Vagina (tissue), 2 donors: ENCODE measurements at regions not wholly inside any gene's neighbourhood (a gene's known extent, or its start where the extent isn't known, plus 50 kb on each side); places are given as distances from the start of the nearest gene placed in this dataset.

Experiments used
- POLR2A ChIP-seq, 2 donors: fragments of 450-650 bp; IDR thresholded peaks; one replicate each; pipeline ENCODE4 v1.6.1; 2017; ENCODE audit warnings: antibody characterized with exemption in 2 of 2, mild to moderate bottlenecking in 2 of 2, moderate library complexity in 2 of 2
- POLR2AphosphoS5 ChIP-seq, 2 donors: sonication (generic); formaldehyde crosslinking; IDR thresholded peaks; one replicate each; pipeline ENCODE4 v1.9.0; 2017; ENCODE audit warnings: antibody characterized with exemption in 2 of 2, mild to moderate bottlenecking in 2 of 2, low read depth in 1 of 2; ENCODE audit not compliant: insufficient read depth in 1 of 2
- TF ChIP-seq, protein P1 (sequence below), 3 experiments: fragments of 450-650 bp in 2 of 3; fragments of 200-600 bp in 1 of 3; sonication (generic) in 1 of 3; IDR thresholded peaks; one replicate each; pipeline ENCODE4 v1.5.1; 2017 to 2019; ENCODE audit warnings: antibody characterized with exemption in 3 of 3, mild to moderate bottlenecking in 2 of 3, moderate library complexity in 2 of 3

DNA sequence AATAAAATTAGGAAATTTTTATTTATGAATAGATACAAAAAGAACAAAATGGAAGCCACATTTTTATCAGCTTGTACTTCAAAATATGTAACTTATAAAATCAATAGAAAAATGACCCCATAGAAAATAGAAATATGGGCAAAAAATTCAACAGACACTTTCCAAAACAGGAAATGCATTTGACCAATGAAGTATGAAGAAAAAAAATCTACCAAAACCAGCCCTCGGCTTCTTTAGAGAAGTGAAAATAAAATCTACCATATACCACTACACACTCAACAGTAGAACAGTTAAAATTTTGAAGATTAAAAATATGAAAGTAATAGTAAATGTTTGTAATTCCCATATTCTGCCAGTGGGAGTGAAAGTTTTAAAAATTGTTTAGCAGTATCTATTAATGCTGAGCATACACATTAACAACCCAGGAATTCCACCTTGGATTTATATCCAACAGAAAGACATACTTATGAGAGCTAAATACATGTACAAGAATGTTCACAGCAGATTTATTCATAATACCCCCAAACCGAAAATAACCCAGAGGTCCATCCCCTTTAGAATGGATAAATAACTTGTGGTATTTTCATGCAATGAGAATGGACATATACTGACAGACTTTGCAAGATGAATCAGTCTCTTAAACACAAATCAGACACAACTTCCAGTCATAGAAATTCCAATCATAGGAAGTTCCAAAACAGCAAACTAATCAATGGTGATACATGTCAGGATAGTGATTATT lies 318.0 kb downstream of the FIGN start:
- TF ChIP-seq POLR2AphosphoS5 (IDR thresholded peaks at IDR 0.05; ENCODE audit: insufficient read depth in 1 of 2, low read depth in 1 of 2): no peak
- TF ChIP-seq, protein P1, sequence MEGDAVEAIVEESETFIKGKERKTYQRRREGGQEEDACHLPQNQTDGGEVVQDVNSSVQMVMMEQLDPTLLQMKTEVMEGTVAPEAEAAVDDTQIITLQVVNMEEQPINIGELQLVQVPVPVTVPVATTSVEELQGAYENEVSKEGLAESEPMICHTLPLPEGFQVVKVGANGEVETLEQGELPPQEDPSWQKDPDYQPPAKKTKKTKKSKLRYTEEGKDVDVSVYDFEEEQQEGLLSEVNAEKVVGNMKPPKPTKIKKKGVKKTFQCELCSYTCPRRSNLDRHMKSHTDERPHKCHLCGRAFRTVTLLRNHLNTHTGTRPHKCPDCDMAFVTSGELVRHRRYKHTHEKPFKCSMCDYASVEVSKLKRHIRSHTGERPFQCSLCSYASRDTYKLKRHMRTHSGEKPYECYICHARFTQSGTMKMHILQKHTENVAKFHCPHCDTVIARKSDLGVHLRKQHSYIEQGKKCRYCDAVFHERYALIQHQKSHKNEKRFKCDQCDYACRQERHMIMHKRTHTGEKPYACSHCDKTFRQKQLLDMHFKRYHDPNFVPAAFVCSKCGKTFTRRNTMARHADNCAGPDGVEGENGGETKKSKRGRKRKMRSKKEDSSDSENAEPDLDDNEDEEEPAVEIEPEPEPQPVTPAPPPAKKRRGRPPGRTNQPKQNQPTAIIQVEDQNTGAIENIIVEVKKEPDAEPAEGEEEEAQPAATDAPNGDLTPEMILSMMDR (IDR thresholded peaks at IDR 0.05): no peak
- no peak for TF ChIP-seq POLR2A (IDR thresholded peaks at IDR 0.05)
